ENCODE measurements at regions not wholly inside any gene's neighbourhood (a gene's known extent, or its start where the extent isn't known, plus 50 kb on each side); places are given as distances from the start of the nearest gene placed in this dataset.
A peak's percentile ranks its signal among the peaks of the same experiment; 100 is the strongest.
"Not testable (repeated sequence)": the region's sequence is repeated elsewhere in the genome, so short reads cannot be mapped to it uniquely, and the experiment has no call there.

DNA sequence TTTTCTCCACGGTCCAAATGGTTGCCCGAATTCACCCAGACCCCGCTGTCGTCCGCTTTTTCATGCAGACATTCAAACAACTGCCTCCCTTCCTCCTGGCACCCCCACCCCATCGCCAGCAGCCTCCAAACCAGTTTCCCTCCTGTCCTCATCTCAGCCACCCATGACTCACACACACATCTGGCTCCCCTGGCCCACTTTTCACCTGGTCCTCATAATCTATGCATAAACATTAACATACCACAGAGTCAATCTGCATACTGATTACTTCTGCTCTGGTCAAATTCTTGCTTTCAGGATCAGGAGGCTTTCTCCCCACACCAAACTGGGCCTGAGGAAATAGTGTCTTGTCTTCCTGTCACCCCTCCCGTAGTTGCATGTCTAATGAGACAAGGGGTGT lies 142.0 kb downstream of the OR4F15 start:
- H3K18ac ChIP-seq (ENCODE audit: extremely low read depth, low read length); H3K36me3 ChIP-seq (ENCODE audit: control insufficient read depth in 2 of 4, insufficient read depth in 4 of 4, low read length in 3 of 4); H2BK20ac ChIP-seq (ENCODE audit: low read length); POLR2A ChIA-PET (ENCODE audit: partially characterized antibody); H3K4me1 ChIP-seq (replicated peaks in 1 of 4; ENCODE audit: control insufficient read depth in 3 of 4, insufficient read depth in 4 of 4, low read length in 3 of 4); H2BK15ac ChIP-seq (ENCODE audit: low read length); H3K4ac ChIP-seq (replicated peaks; ENCODE audit: insufficient read length, low read depth, low read length); H3K27me3 ChIP-seq (replicated peaks in 1 of 4; ENCODE audit: control insufficient read depth in 3 of 4, extremely low read depth in 1 of 4, insufficient read depth in 3 of 4, low read length in 3 of 4); H3K9me3 ChIP-seq (ENCODE audit: insufficient read depth in 2 of 2, low read depth in 1 of 2, low read length in 1 of 2); H3K23me2 ChIP-seq (ENCODE audit: low read depth, low read length); H2BK12ac ChIP-seq (ENCODE audit: low read depth, low read length); H3K14ac ChIP-seq (ENCODE audit: insufficient read length); CTCF ChIA-PET (ENCODE audit: partially characterized antibody); H4K20me1 ChIP-seq (replicated peaks in 1 of 2; ENCODE audit: control insufficient read depth in 1 of 2, insufficient read depth in 2 of 2, low read length in 2 of 2); H2AFZ ChIP-seq (ENCODE audit: low read length); H3K23ac ChIP-seq (ENCODE audit: insufficient read length); H3K4me3 ChIP-seq (ENCODE audit: extremely low read depth in 1 of 4, insufficient read depth in 2 of 4, low read depth in 3 of 4, low read length in 4 of 4); H3K27ac ChIP-seq (ENCODE audit: low read depth, low read length); H3K4me2 ChIP-seq (ENCODE audit: insufficient read depth in 1 of 2, low read depth in 2 of 2, low read length in 2 of 2); H4K5ac ChIP-seq (ENCODE audit: insufficient read length, low read depth, low read length); H3K79me2 ChIP-seq (ENCODE audit: control insufficient read depth in 1 of 2, insufficient read depth in 2 of 2, low read length in 2 of 2); H3K79me1 ChIP-seq (ENCODE audit: low read depth, low read length); H2BK5ac ChIP-seq (ENCODE audit: low read depth, low read length); FAIRE-seq; H4K91ac ChIP-seq (replicated peaks; ENCODE audit: insufficient read length, low read length); H3K9ac ChIP-seq (replicated peaks in 1 of 4; ENCODE audit: extremely low read depth in 1 of 4, low read depth in 3 of 4, low read length in 3 of 4); H4K8ac ChIP-seq (ENCODE audit: extremely low read depth, insufficient read depth, low read length); H3K56ac ChIP-seq (replicated peaks; ENCODE audit: insufficient read length, low read depth, low read length); H2BK120ac ChIP-seq (replicated peaks; ENCODE audit: low read depth, low read length); H2AK5ac ChIP-seq (ENCODE audit: low read depth, low read length): not testable (repeated sequence)
- 31% methylated on average over 2 of the region's 7 CpGs; no CpG with 5 or more reads in 1 of the 2 experiments for WGBS, 2 experiments (ENCODE audit: extremely low coverage in 1 of 2, insufficient coverage in 1 of 2, insufficient read length in 1 of 2, insufficient replicate concordance in 2 of 2, low coverage in 1 of 2, low lambda C conversion rate in 2 of 2, missing lambda C conversion rate in 1 of 2)
- DNase-seq (ENCODE audit: low read depth in 1 of 2, low spot score in 2 of 2), result peak in 1 of 2 experiments; percentile 78

DNA sequence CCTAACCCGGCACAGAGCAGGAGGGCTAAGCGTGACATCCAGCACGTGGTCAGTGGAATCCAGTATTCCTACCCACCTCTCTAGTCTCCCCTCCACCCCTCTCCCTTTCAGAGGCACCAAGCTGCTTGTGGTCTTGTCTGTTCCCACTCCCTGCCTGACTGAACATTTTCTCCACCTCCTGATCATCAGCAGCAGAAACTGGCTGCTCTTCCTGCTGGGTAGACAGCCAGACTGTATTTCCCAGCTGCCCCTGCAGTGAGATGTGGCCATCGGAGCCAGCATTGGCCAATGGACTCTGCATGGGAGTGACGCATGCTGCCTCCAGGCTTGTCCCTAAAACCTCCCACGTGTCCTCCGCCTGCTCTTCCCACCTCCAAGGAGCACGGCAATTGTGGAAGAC lies 143.8 kb downstream of the OR4F15 start:
- H3K27me3 ChIP-seq (replicated peaks in 1 of 4; ENCODE audit: control insufficient read depth in 3 of 4, extremely low read depth in 1 of 4, insufficient read depth in 3 of 4, low read length in 3 of 4); POLR2A ChIA-PET (ENCODE audit: partially characterized antibody): not testable (repeated sequence)

More for the DNA sequence above, 143.8 kb downstream of the OR4F15 start:
- H4K5ac ChIP-seq (ENCODE audit: insufficient read length, low read depth, low read length); H3K4me1 ChIP-seq (replicated peaks in 1 of 4; ENCODE audit: control insufficient read depth in 3 of 4, insufficient read depth in 4 of 4, low read length in 3 of 4); H3K23me2 ChIP-seq (ENCODE audit: low read depth, low read length); H3K9me3 ChIP-seq (ENCODE audit: insufficient read depth in 2 of 2, low read depth in 1 of 2, low read length in 1 of 2); H2AFZ ChIP-seq (ENCODE audit: low read length); FAIRE-seq; H3K4me3 ChIP-seq (ENCODE audit: extremely low read depth in 1 of 4, insufficient read depth in 2 of 4, low read depth in 3 of 4, low read length in 4 of 4); H2BK20ac ChIP-seq (ENCODE audit: low read length); H3K4me2 ChIP-seq (ENCODE audit: insufficient read depth in 1 of 2, low read depth in 2 of 2, low read length in 2 of 2); H3K36me3 ChIP-seq (ENCODE audit: control insufficient read depth in 2 of 4, insufficient read depth in 4 of 4, low read length in 3 of 4); H3K4ac ChIP-seq (replicated peaks; ENCODE audit: insufficient read length, low read depth, low read length); H3K14ac ChIP-seq (ENCODE audit: insufficient read length); H4K20me1 ChIP-seq (replicated peaks in 1 of 2; ENCODE audit: control insufficient read depth in 1 of 2, insufficient read depth in 2 of 2, low read length in 2 of 2); H3K79me1 ChIP-seq (ENCODE audit: low read depth, low read length); H3K56ac ChIP-seq (replicated peaks; ENCODE audit: insufficient read length, low read depth, low read length); H2BK5ac ChIP-seq (ENCODE audit: low read depth, low read length); CTCF ChIA-PET (ENCODE audit: partially characterized antibody); H2BK15ac ChIP-seq (ENCODE audit: low read length); H3K79me2 ChIP-seq (ENCODE audit: control insufficient read depth in 1 of 2, insufficient read depth in 2 of 2, low read length in 2 of 2); H2AK5ac ChIP-seq (ENCODE audit: low read depth, low read length); H3K9ac ChIP-seq (replicated peaks in 1 of 4; ENCODE audit: extremely low read depth in 1 of 4, low read depth in 3 of 4, low read length in 3 of 4); H4K8ac ChIP-seq (ENCODE audit: extremely low read depth, insufficient read depth, low read length); H3K27ac ChIP-seq (ENCODE audit: low read depth, low read length); H2BK12ac ChIP-seq (ENCODE audit: low read depth, low read length); H3K23ac ChIP-seq (ENCODE audit: insufficient read length); H3K18ac ChIP-seq (ENCODE audit: extremely low read depth, low read length); H4K91ac ChIP-seq (replicated peaks; ENCODE audit: insufficient read length, low read length); H2BK120ac ChIP-seq (replicated peaks; ENCODE audit: low read depth, low read length); DNase-seq (ENCODE audit: low read depth in 1 of 2, low spot score in 2 of 2): not testable (repeated sequence)
- 92% methylated on average over 4 of the region's 8 CpGs; no CpG with 5 or more reads in 1 of the 2 experiments for whole genome bisulfite sequencing, 2 experiments (ENCODE audit: extremely low coverage in 1 of 2, insufficient coverage in 1 of 2, insufficient read length in 1 of 2, insufficient replicate concordance in 2 of 2, low coverage in 1 of 2, low lambda C conversion rate in 2 of 2, missing lambda C conversion rate in 1 of 2)

Measured in H1 (cell line).